H1 (cell line): ENCODE measurements at regions not wholly inside any gene's neighbourhood (a gene's known extent, or its start where the extent isn't known, plus 50 kb on each side); places are given as distances from the start of the nearest gene placed in this dataset.

Source experiments
- CTCF ChIA-PET: fragments of 300-600 bp; sonication (Branson Sonifier 250); formaldehyde crosslinking; loops from one replicate; lab custom pipeline; 2021; ENCODE audit not compliant: partially characterized antibody; lab: Charles Lee
- POLR2A ChIA-PET: fragments of 300-600 bp; sonication (Branson Sonifier 250); formaldehyde crosslinking; loops from one replicate; lab custom pipeline; 2021; ENCODE audit warnings: inconsistent platforms; ENCODE audit not compliant: partially characterized antibody; lab: Charles Lee
- DNase-seq, 2 experiments: peaks; one replicate each; pipeline versions ENCODE4 v3.0.0 to v3.0.0-alpha.2; 2010 to 2022; ENCODE audit warnings: low spot score in 2 of 2, low read depth in 1 of 2, mixed read lengths in 1 of 2
- FAIRE-seq: peaks from 2 replicates; lab custom pipeline; 2011; peaks lifted over from hg19 to GRCh38; lab: Jason Lieb, UNC
- H2AFZ ChIP-seq: 2 replicates; pipeline ENCODE4 v1.8.1; 2012; ENCODE audit warnings: low read length, inconsistent platforms
- H2AK5ac ChIP-seq: 2 replicates; pipeline ENCODE4 v1.6.1; 2013; ENCODE audit warnings: low read depth, low read length
- H2BK120ac ChIP-seq: replicated peaks from 2 replicates; pipeline ENCODE3; 2013; ENCODE audit warnings: low read depth, low read length, inconsistent platforms
- H2BK12ac ChIP-seq: 2 replicates; pipeline ENCODE4 v1.6.1; 2013; ENCODE audit warnings: low read depth, low read length
- H2BK15ac ChIP-seq: 2 replicates; pipeline ENCODE4 v1.6.1; 2013; ENCODE audit warnings: low read length
- H2BK20ac ChIP-seq: 2 replicates; pipeline ENCODE4 v1.6.1; 2013; ENCODE audit warnings: low read length
- H2BK5ac ChIP-seq: 2 replicates; pipeline ENCODE4 v1.6.1; 2013; ENCODE audit warnings: low read depth, low read length
- H3K14ac ChIP-seq: 2 replicates; pipeline ENCODE4 v1.6.1; 2013; ENCODE audit warnings: inconsistent platforms; ENCODE audit not compliant: insufficient read length
- H3K18ac ChIP-seq: 2 replicates; pipeline ENCODE4 v1.6.1; 2013; ENCODE audit warnings: low read length; ENCODE audit errors: extremely low read depth
- H3K23ac ChIP-seq: 2 replicates; pipeline ENCODE4 v1.6.1; 2013; ENCODE audit warnings: inconsistent platforms; ENCODE audit not compliant: insufficient read length
- H3K23me2 ChIP-seq: 2 replicates; pipeline ENCODE4 v1.6.1; 2013; ENCODE audit warnings: low read depth, low read length
- H3K27ac ChIP-seq: 2 replicates; pipeline ENCODE4 v1.6.1; 2011; ENCODE audit warnings: low read depth, low read length, inconsistent platforms
- H3K27me3 ChIP-seq, 4 experiments: replicated peaks in 1 of 4; 1 replicate in 1 of 4; 2 replicates in 3 of 4; pipeline versions ENCODE4 v1.6.1 to v1.8.1; 2011 to 2013; ENCODE audit warnings: low read length in 3 of 4, mild to moderate bottlenecking in 3 of 4, inconsistent platforms in 2 of 4, mixed read lengths in 2 of 4, moderate library complexity in 1 of 4; ENCODE audit not compliant: control insufficient read depth in 3 of 4, insufficient read depth in 3 of 4; ENCODE audit errors: extremely low read depth in 1 of 4
- H3K36me3 ChIP-seq, 4 experiments: 2 replicates each; pipeline versions ENCODE4 v1.6.1 to v1.8.1; 2011 to 2013; ENCODE audit warnings: mild to moderate bottlenecking in 4 of 4, low read length in 3 of 4, moderate library complexity in 2 of 4, control low read depth in 1 of 4, inconsistent platforms in 1 of 4; ENCODE audit not compliant: insufficient read depth in 4 of 4, control insufficient read depth in 2 of 4
- H3K4ac ChIP-seq: replicated peaks from 2 replicates; pipeline ENCODE3; 2013; ENCODE audit warnings: low read length, low read depth, mixed read lengths, inconsistent platforms; ENCODE audit not compliant: insufficient read length
- H3K4me1 ChIP-seq, 4 experiments: replicated peaks in 1 of 4; 1 replicate in 1 of 4; 2 replicates in 3 of 4; pipeline versions ENCODE4 v1.6.1 to v1.8.1; 2011 to 2013; ENCODE audit warnings: low read length in 3 of 4, inconsistent platforms in 2 of 4, mixed read lengths in 1 of 4; ENCODE audit not compliant: insufficient read depth in 4 of 4, control insufficient read depth in 3 of 4
- H3K4me2 ChIP-seq, 2 experiments: 2 replicates each; pipeline versions ENCODE4 v1.6.1 to v1.8.1; 2011 to 2013; ENCODE audit warnings: low read depth in 2 of 2, low read length in 2 of 2, control low read depth in 1 of 2, inconsistent platforms in 1 of 2, mild to moderate bottlenecking in 1 of 2; ENCODE audit not compliant: insufficient read depth in 1 of 2
- H3K4me3 ChIP-seq, 4 experiments: fragments of 200-600, 300-600 bp in 1 of 4; sonication (generic), shearing (Covaris generic), sonication (Bioruptor Twin) in 1 of 4; 2 replicates each; pipeline versions ENCODE4 v1.5.1 to v1.8.1; 2011 to 2016; ENCODE audit warnings: low read length in 4 of 4, low read depth in 3 of 4, control low read depth in 2 of 4, inconsistent platforms in 2 of 4, mild to moderate bottlenecking in 2 of 4, mixed read lengths in 1 of 4, moderate library complexity in 1 of 4; ENCODE audit not compliant: insufficient read depth in 2 of 4; ENCODE audit errors: extremely low read depth in 1 of 4
- H3K56ac ChIP-seq: replicated peaks from 2 replicates; pipeline ENCODE3; 2013; ENCODE audit warnings: low read depth, mild to moderate bottlenecking, mixed read lengths, low read length, inconsistent platforms; ENCODE audit not compliant: insufficient read length
- H3K79me1 ChIP-seq: 2 replicates; pipeline ENCODE4 v1.6.1; 2013; ENCODE audit warnings: low read depth, low read length, control low read depth
- H3K79me2 ChIP-seq, 2 experiments: 2 replicates each; pipeline versions ENCODE4 v1.6.1 to v1.8.1; 2012 to 2013; ENCODE audit warnings: low read length in 2 of 2, mild to moderate bottlenecking in 2 of 2, inconsistent platforms in 1 of 2; ENCODE audit not compliant: insufficient read depth in 2 of 2, control insufficient read depth in 1 of 2
- H3K9ac ChIP-seq, 4 experiments: replicated peaks in 1 of 4; 1 replicate in 1 of 4; 2 replicates in 3 of 4; pipeline versions ENCODE4 v1.6.1 to v1.8.1; 2011 to 2013; ENCODE audit warnings: low read depth in 3 of 4, low read length in 3 of 4, control low read depth in 2 of 4, mild to moderate bottlenecking in 2 of 4, moderate library complexity in 2 of 4, inconsistent platforms in 1 of 4; ENCODE audit errors: extremely low read depth in 1 of 4
- H3K9me3 ChIP-seq, 2 experiments: 2 replicates each; pipeline versions ENCODE4 v1.6.1 to v1.8.1; 2012 to 2013; ENCODE audit warnings: mild to moderate bottlenecking in 2 of 2, moderate library complexity in 2 of 2, control low read depth in 1 of 2, inconsistent platforms in 1 of 2, low read depth in 1 of 2, low read length in 1 of 2, mixed read lengths in 1 of 2; ENCODE audit not compliant: insufficient read depth in 2 of 2
- H4K20me1 ChIP-seq, 2 experiments: replicated peaks in 1 of 2; 2 replicates each; pipeline versions ENCODE3 to v1.8.1; 2011 to 2013; ENCODE audit warnings: inconsistent platforms in 2 of 2, low read length in 2 of 2, mild to moderate bottlenecking in 1 of 2; ENCODE audit not compliant: insufficient read depth in 2 of 2, control insufficient read depth in 1 of 2
- H4K5ac ChIP-seq: 2 replicates; pipeline ENCODE4 v1.6.1; 2013; ENCODE audit warnings: low read length, low read depth, mixed read lengths, inconsistent platforms; ENCODE audit not compliant: insufficient read length
- H4K8ac ChIP-seq: 2 replicates; pipeline ENCODE4 v1.8.0; 2013; ENCODE audit warnings: mild to moderate bottlenecking, moderate library complexity, low read length, inconsistent platforms; ENCODE audit not compliant: insufficient read depth; ENCODE audit errors: extremely low read depth
- H4K91ac ChIP-seq: replicated peaks from 2 replicates; pipeline ENCODE3; 2013; ENCODE audit warnings: low read length, mixed read lengths, inconsistent platforms; ENCODE audit not compliant: insufficient read length
- ATF2 ChIP-seq: IDR thresholded peaks from 2 replicates; pipeline ENCODE4 v1.6.1; 2012; ENCODE audit warnings: low read length, inconsistent platforms
- CTCF ChIP-seq, 3 experiments: IDR thresholded peaks; 1 replicate in 2 of 3; 2 replicates in 1 of 3; pipeline versions ENCODE4 v1.5.1 to v1.6.1; 2011; ENCODE audit warnings: low read length in 3 of 3, mild to moderate bottlenecking in 3 of 3, inconsistent platforms in 2 of 3, low read depth in 1 of 3, moderate library complexity in 1 of 3; ENCODE audit not compliant: insufficient read depth in 1 of 3; ENCODE audit errors: control extremely low read depth in 1 of 3
- EZH2 ChIP-seq: fragments of 200-600 bp; sonication (generic); IDR thresholded peaks from 2 replicates; pipeline ENCODE4 v1.7.1; 2012; ENCODE audit warnings: low read depth, mild to moderate bottlenecking, moderate library complexity, low read length, inconsistent platforms; ENCODE audit not compliant: severe bottlenecking
- JUND ChIP-seq: IDR thresholded peaks from 2 replicates; pipeline ENCODE4 v1.6.1; 2011; ENCODE audit warnings: mild to moderate bottlenecking, improper control_type of control experiment, low read length
- POLR2A ChIP-seq, 2 experiments: IDR thresholded peaks; 1 replicate in 1 of 2; 2 replicates in 1 of 2; pipeline ENCODE4 v1.6.1; 2011; ENCODE audit warnings: low read depth in 2 of 2, low read length in 2 of 2, mild to moderate bottlenecking in 2 of 2; ENCODE audit errors: control extremely low read depth in 1 of 2
- SIN3A ChIP-seq, 2 experiments: IDR thresholded peaks in 1 of 2; conservative IDR thresholded peaks in 1 of 2; 2 replicates each; pipeline ENCODE4 v1.6.1; 2011 to 2012; ENCODE audit warnings: low read length in 2 of 2, improper control_type of control experiment in 1 of 2, low read depth in 1 of 2, mild to moderate bottlenecking in 1 of 2
- SP4 ChIP-seq: IDR thresholded peaks from 2 replicates; pipeline ENCODE4 v1.6.1; 2012; ENCODE audit warnings: low read length, inconsistent platforms
- TAF1 ChIP-seq: IDR thresholded peaks from 2 replicates; pipeline ENCODE4 v1.6.1; 2011; ENCODE audit warnings: mild to moderate bottlenecking, low read depth, low read length
- TAF7 ChIP-seq: optimal IDR thresholded peaks from 2 replicates; pipeline ENCODE3; 2011; ENCODE audit warnings: low read depth, mild to moderate bottlenecking, inconsistent platforms, low read length, moderate library complexity, borderline replicate concordance
- USF2 ChIP-seq: IDR thresholded peaks from 2 replicates; pipeline ENCODE4 v1.6.1; 2011; ENCODE audit warnings: low read length, improper control_type of control experiment
- WGBS, 2 experiments: shearing (Covaris generic) in 1 of 2; methylation state at CpG; one replicate each; pipeline versions ENCODE4 v1.1.6 to v1.1.7; 2013 to 2015; ENCODE audit warnings: low lambda C conversion rate in 2 of 2, mixed read lengths in 2 of 2, inconsistent platforms in 1 of 2, low coverage in 1 of 2, missing lambda C conversion rate in 1 of 2; ENCODE audit not compliant: insufficient replicate concordance in 2 of 2, insufficient coverage in 1 of 2, insufficient read length in 1 of 2; ENCODE audit errors: extremely low coverage in 1 of 2, missing lambda C conversion rate in 1 of 2; 5-methylcytosine and 5-hydroxymethylcytosine counted together

GRCh38 chrX:21225643-21226042 is 148.6 kb upstream of the CNKSR2 start:
- no peak overlapping the region for H2BK12ac ChIP-seq
- H3K4ac ChIP-seq: no peak overlapping the region
- no peak overlapping the region for H2BK120ac ChIP-seq
- H2BK5ac ChIP-seq: no peak overlapping the region
- H2BK15ac ChIP-seq: no peak overlapping the region
- no peak overlapping the region for H2BK20ac ChIP-seq
- no peak overlapping the region for H4K8ac ChIP-seq
- H3K27ac ChIP-seq: no peak overlapping the region
- FAIRE-seq (no peak), DNase-seq (no peak)
- POLR2A ChIA-PET: no interaction called here
- no peaks in the 10 kb centered on the region for H4K20me1 ChIP-seq
- no peak overlapping the region for H2AFZ ChIP-seq
- no peaks in the 10 kb centered on the region for H3K36me3 ChIP-seq
- WGBS, 2 experiments: 78% methylated on average over 1 of the region's 1 CpG; no CpG with 5 or more reads in 1 of the 2 experiments
- no peak overlapping the region for H3K4me2 ChIP-seq
- no peak overlapping the region for H3K56ac ChIP-seq
- no peak overlapping the region for H3K4me3 ChIP-seq
- no peaks in the 10 kb centered on the region for H3K79me1 ChIP-seq
- H3K9ac ChIP-seq: no peak overlapping the region
- H3K23ac ChIP-seq: no peak overlapping the region
- no peak overlapping the region for H2AK5ac ChIP-seq
- H4K5ac ChIP-seq: no peak overlapping the region
- CTCF ChIA-PET: no interaction called here
- no peak overlapping the region for H3K14ac ChIP-seq
- no peaks in the 10 kb centered on the region for H3K23me2 ChIP-seq
- H3K4me1 ChIP-seq: no peaks in the 10 kb centered on the region
- no peaks in the 10 kb centered on the region for H3K27me3 ChIP-seq
- H3K79me2 ChIP-seq: no peaks in the 10 kb centered on the region
- H4K91ac ChIP-seq: no peak overlapping the region
- no peaks in the 10 kb centered on the region for H3K9me3 ChIP-seq
- no peak overlapping the region for H3K18ac ChIP-seq
- TF ChIP-seq EZH2 (no peak), TAF1 (no peak), SP4 (no peak), TAF7 (no peak), CTCF (IDR thresholded peaks at IDR 0.05; ENCODE audit: control extremely low read depth in 1 of 3, insufficient read depth in 1 of 3, low read depth in 1 of 3, low read length in 3 of 3) (no peak), USF2 (no peak), POLR2A (IDR thresholded peaks at IDR 0.05; ENCODE audit: control extremely low read depth in 1 of 2, low read depth in 2 of 2, low read length in 2 of 2) (no peak), ATF2 (no peak), JUND (no peak), SIN3A (conservative IDR thresholded peaks at IDR 0.05 in 1 of 2, IDR thresholded peaks at IDR 0.05 in 1 of 2; ENCODE audit: low read depth in 1 of 2, low read length in 2 of 2) (no peak)
